Keratinocyte (primary cell): ENCODE measurements at regions not wholly inside any gene's neighbourhood (a gene's known extent, or its start where the extent isn't known, plus 50 kb on each side); places are given as distances from the start of the nearest gene placed in this dataset.

Experiments
- EZH2 ChIP-seq: IDR thresholded peaks from one replicate; pipeline ENCODE4 v1.6.1; 2012; ENCODE audit warnings: inconsistent platforms, mild to moderate bottlenecking, low read length, moderate library complexity
- TF ChIP-seq, protein P1 (sequence below), 3 experiments: IDR thresholded peaks in 1 of 3; conservative IDR thresholded peaks in 1 of 3; optimal IDR thresholded peaks in 1 of 3; 2 replicates in 2 of 3; 3 replicates in 1 of 3; pipeline versions ENCODE3 to v1.5.1; 2011; ENCODE audit warnings: low read length in 3 of 3, mild to moderate bottlenecking in 3 of 3, moderate library complexity in 2 of 3, control low read depth in 1 of 3, inconsistent platforms in 1 of 3; ENCODE audit not compliant: insufficient read depth in 2 of 3; ENCODE audit errors: extremely low read depth in 1 of 3

DNA sequence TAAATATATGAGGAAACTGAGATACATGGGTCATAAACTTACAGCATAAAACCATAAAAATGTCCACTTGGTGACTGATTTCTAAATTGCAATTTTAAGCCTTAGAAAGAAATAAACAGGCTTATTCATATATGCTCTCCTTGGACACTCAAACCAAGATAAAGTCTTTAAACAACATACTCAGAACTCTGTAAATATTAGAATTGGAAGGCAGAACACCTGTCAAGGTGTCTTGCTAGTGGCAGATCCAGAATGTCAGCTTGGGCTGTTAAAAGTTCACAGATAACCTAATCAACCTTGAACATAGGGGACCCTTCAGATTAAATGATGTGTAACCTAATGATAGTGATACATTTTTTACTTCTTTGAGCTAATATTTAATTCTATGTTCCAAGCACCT is 208.1 kb upstream of the ARSJ start:
- TF ChIP-seq, protein P1, sequence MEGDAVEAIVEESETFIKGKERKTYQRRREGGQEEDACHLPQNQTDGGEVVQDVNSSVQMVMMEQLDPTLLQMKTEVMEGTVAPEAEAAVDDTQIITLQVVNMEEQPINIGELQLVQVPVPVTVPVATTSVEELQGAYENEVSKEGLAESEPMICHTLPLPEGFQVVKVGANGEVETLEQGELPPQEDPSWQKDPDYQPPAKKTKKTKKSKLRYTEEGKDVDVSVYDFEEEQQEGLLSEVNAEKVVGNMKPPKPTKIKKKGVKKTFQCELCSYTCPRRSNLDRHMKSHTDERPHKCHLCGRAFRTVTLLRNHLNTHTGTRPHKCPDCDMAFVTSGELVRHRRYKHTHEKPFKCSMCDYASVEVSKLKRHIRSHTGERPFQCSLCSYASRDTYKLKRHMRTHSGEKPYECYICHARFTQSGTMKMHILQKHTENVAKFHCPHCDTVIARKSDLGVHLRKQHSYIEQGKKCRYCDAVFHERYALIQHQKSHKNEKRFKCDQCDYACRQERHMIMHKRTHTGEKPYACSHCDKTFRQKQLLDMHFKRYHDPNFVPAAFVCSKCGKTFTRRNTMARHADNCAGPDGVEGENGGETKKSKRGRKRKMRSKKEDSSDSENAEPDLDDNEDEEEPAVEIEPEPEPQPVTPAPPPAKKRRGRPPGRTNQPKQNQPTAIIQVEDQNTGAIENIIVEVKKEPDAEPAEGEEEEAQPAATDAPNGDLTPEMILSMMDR (optimal IDR thresholded peaks at IDR 0.05 in 1 of 3, IDR thresholded peaks at IDR 0.05 in 1 of 3, conservative IDR thresholded peaks at IDR 0.05 in 1 of 3; ENCODE audit: extremely low read depth in 1 of 3, insufficient read depth in 2 of 3, low read length in 3 of 3) = no peak
- TF ChIP-seq EZH2 = no peak
